Stimulated activated naive CD8-positive, alpha-beta T cell treated with anti-CD3 and anti-CD28 coated beads, Interleukin-15, Interleukin-2, amounts not matched to agents 100 U/mL and 50 U/mL, for 24 hours (primary cell): ENCODE measurements at regions not wholly inside any gene's neighbourhood (a gene's known extent, or its start where the extent isn't known, plus 50 kb on each side); places are given as distances from the start of the nearest gene placed in this dataset.
"Not testable (repeated sequence)": the region's sequence is repeated elsewhere in the genome, so short reads cannot be mapped to it uniquely, and the experiment has no call there.

Experiments
- ATAC-seq: fragments of 150-1000 bp; cut with Tn5 transposase; one replicate; pipeline ENCODE4 v1.10.0; 2021
- DNase-seq: peaks from one replicate; pipeline ENCODE4 v3.0.0; 2021

GRCh38 chr15:36079021-36079420 is 500.4 kb upstream of the CDIN1 start:
- ATAC-seq = no peak
- no peak for DNase-seq

GRCh38 chr15:36080759-36081158 is 498.7 kb upstream of the CDIN1 start:
- no peak for ATAC-seq
- DNase-seq = no peak

GRCh38 chr15:36090286-36090946 is 489.0 kb upstream of the CDIN1 start:
- ATAC-seq (no peak), DNase-seq (no peak)

DNA sequence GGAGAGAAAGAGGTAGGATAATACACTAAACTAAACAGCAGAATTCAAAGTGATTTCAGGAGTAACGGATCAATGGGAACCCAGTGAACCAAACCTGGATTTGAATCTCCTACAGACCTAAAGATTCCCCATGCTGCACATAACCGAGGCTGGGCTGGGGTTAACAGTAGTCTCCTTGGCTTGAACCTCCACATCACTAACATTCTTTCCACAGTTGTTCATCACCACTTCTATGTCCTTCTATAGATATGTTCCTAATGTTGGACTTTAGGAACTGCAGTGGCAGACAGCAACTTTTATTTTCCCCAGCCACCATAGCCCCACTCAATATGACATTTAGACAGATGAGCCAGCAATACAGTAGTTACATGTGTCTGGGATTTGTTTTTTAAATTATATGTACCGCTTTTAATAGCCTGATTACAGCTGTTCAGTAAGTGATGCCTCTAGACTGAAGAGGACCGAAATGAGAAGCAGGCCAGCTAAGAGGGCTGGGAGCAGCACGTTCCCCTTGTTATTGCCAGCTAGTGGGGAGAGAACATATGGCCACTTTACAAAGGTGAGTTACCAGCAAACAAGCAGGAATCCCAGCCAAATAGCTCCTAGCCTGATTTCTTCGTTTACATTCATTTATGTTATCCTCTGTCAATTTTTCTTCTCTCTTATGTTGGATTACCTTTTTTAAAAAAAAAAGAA is 472.6 kb upstream of the CDIN1 start:
- no peak for DNase-seq
- no peak for ATAC-seq

GRCh38 chr15:36108541-36108940 is 470.9 kb upstream of the CDIN1 start:
- DNase-seq (no peak), ATAC-seq (no peak)

DNA sequence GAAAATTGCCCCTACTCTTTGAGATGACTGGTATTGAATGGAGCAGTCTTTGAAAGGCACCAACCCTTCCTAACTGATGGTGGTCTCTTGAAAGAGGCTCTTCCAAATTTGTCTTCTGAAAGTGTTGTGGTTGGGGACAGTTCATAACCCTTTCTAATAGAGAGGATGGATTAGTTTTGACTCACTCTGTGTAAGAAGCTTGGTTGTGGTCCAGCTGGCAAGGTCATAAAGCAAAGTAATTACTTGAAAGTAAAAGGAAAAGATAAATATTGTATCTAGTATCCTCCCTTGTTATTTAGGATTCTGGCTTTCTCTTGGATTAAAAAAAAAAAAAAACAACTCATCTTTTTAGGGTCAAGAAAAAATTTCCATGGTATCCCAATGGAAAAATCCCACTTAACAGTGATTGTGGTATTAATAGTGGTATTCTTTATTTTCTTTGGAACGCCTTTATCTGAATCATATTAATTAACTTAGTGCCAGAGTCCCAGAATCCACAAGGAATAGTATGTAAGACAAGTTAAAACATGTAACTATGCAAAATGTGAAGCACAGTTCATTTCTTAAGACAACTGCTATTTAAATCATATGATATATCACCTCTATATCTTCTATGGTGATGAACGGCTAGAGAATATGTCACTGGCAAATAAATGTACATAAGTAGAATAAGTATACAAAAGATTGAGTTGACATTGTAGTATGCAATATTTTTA is 469.3 kb upstream of the CDIN1 start:
- no peak for DNase-seq
- no peak for ATAC-seq

- DNase-seq (no peak), ATAC-seq (no peak)
Measured at GRCh38 chr15:36110659-36110993, 468.8 kb upstream of the CDIN1 start.

- no peak for ATAC-seq
- DNase-seq = no peak
Measured at GRCh38 chr15:36117296-36117787, 462.1 kb upstream of the CDIN1 start.

GRCh38 chr15:36126194-36126593 is 453.2 kb upstream of the CDIN1 start:
- ATAC-seq (no peak), DNase-seq (no peak)

GRCh38 chr15:36130641-36131310 is 448.6 kb upstream of the CDIN1 start:
- ATAC-seq (no peak), DNase-seq (no peak)

DNA sequence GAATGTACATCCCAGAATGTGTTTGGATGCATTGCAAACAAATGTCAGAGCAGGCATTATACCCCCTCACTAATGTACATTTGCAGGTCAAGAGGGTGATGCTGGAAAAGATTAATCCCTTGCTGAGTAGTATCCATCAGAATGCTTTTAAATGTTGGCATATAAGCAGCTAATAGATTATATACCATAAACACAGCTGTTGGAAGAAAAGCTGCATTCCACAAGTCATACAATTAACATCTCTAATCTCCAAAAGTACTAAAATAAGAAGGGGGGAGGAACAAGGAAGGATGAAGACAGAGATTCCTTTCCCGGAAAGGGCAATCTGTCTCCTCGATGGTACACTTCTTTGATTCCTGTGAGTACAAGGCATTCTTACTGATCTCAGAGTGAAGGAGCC is 445.7 kb upstream of the CDIN1 start:
- ATAC-seq (no peak), DNase-seq (no peak)

GRCh38 chr15:36136049-36136448 is 443.4 kb upstream of the CDIN1 start:
- ATAC-seq = no peak
- no peak for DNase-seq

DNA sequence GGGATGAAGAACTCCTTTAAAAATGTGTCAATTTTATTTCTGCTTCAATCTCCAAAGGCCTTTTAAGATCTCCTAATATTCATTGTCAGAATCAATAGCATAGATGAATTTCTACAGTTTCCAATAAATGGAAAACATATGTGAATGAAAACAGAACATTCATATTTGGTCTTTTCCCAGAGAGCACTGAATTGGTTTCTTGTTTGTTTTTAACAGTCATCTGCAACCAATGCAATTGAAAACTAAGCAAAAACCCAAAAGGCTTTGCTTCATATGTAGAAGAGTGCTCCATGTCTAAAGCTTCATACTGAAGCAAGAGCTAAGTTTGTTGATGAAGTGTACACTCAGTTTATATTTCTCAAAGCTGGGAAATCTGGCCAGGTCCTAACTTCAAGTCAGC is 426.5 kb upstream of the CDIN1 start:
- no peak for DNase-seq

DNA sequence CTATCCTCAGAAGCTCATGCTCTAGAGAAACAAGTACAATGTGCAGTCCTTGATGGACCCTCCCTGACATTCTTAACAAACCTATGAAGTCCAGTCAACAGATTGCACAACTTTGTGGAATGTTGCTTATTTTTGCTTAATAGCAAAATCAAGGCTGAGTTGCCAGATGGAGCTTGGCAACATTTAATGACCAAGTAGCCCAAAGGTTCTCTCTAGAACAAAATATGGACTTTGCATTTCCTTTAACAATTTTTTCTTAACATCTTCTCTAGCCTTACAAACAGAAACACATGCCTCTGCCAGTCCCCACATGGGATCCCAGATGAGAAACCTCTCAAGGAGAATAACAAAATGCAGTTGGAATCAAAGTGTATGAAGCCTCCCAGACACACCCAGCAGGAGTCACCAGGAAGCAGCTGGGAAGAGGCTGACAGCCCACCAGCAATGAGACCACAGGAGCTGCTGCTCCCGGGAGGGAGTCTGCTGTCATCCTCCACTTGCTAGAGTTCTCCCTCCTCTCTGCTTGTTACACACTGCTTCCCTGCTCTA is 422.5 kb upstream of the CDIN1 start:
- ATAC-seq (no peak), DNase-seq (no peak)

More for the DNA sequence above, 426.5 kb upstream of the CDIN1 start:
- no peak for ATAC-seq

GRCh38 chr15:36160351-36160750 is 419.1 kb upstream of the CDIN1 start:
- ATAC-seq (no peak), DNase-seq (no peak)

GRCh38 chr15:36161108-36161507 is 418.3 kb upstream of the CDIN1 start:
- ATAC-seq (no peak), DNase-seq (no peak)

DNA sequence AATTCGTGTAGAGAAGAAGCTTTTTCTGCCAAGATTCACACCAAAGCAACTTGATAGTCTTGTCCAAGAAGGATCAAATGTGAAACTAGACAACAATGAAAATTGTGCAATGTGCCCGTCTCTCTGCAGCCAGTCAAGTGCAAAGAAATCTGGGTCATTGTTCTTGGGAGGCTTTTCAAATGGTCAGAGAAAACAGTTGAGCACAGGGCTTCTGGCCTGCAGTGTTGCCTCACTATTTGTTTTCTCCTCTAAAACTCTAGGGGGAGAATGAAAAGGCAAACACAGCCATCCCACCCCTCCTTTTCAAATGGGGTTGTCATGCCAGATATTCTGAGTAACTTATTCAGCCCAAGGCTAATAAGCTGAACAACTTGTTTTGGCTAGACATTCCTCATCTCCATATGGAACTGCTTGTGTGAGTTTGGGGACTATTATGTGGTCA is 417.6 kb upstream of the CDIN1 start:
- ATAC-seq (no peak), DNase-seq (no peak)

- DNase-seq, ATAC-seq: not testable (repeated sequence)
Measured at GRCh38 chr15:36163983-36164382, 415.4 kb upstream of the CDIN1 start.

GRCh38 chr15:36172955-36173354 is 406.5 kb upstream of the CDIN1 start:
- no peak for DNase-seq
- ATAC-seq = no peak

DNA sequence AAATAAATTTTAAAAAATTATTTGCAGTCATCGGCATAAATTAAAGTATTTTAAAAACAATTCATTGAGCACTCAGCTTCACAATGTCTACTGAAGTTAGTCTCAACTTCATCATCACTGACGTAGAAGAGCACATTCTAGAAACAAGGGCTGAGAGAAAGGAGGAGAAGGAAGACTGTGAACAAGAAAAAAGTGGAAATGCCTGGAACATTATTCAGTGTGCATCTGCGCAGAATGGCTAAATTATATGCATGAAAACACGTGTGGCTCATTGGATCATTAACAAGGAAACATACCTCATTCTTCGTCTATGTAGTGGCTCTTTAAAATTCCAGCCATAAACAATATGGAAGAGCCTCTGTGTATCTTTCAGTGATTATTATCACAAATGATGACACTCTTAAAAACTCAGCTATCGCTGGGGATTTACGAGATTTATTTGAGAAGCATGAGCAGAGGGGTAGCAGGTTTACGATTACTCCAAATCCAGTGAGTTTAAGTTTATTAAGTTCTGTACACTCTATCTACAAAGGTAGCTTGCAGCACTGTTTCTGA is 404.2 kb upstream of the CDIN1 start:
- no peak for DNase-seq
- no peak for ATAC-seq

DNA sequence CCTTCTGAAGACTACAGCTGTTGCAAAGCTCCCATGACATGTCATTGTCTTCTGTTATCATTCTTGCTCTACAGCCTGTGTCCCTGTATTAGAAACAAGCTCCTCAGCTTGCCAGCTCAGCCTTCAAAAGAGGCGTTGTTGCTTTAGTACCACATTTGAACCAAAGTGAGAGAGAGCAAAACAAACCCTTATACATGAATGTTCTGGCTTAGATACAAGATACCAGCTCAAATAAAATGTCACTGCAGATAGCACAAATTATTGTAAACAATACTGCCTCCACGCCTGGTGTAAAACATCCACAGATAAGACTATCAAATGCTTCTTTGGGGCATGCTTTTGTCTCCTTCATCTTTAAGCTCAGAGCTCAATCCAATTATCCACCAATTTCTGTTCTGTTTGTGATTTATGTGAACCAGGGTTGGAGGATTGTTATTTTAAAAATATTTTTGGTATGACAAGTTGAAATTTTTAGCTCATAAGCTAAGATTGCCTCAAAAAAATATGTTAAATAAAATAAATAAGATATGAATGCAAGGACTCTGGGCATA is 403.6 kb upstream of the CDIN1 start:
- DNase-seq (no peak), ATAC-seq (no peak)
